Hindlimb muscle (tissue), 1 donor: ENCODE measurements at regions not wholly inside any gene's neighbourhood (a gene's known extent, or its start where the extent isn't known, plus 50 kb on each side); places are given as distances from the start of the nearest gene placed in this dataset.

Source experiments
- DNase-seq: peaks from one replicate; pipeline ENCODE4 v3.0.0-alpha.2; 2013

DNA sequence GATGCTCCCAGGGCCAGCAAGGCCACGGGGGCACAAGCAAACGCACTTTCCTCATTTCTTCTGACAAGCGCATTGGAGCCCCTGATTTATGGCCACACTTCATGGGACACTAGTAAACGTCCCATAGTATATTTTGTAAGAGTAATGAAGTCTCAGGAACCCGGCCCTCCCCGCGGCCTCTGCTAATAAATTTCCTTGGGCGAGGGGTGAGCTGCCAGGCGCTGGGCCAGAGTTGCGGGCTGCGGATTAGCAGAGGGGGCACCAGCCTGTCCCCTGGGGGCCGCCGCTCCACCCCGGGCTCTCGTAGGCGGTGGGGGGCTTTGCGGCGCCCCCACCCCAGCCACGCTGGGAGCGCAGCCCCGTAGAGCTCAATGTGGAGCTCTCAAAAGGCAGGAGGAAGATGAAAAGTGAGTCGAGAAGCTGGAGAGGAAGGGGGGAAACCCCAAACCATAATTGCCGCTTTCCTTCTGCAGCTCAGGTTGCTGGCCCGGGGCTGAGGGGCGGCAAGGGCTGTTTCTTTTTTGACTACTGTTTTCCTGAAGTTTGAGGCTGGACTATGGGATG lies 173.6 kb downstream of the CDC5L start:
- no peak for DNase-seq

DNA sequence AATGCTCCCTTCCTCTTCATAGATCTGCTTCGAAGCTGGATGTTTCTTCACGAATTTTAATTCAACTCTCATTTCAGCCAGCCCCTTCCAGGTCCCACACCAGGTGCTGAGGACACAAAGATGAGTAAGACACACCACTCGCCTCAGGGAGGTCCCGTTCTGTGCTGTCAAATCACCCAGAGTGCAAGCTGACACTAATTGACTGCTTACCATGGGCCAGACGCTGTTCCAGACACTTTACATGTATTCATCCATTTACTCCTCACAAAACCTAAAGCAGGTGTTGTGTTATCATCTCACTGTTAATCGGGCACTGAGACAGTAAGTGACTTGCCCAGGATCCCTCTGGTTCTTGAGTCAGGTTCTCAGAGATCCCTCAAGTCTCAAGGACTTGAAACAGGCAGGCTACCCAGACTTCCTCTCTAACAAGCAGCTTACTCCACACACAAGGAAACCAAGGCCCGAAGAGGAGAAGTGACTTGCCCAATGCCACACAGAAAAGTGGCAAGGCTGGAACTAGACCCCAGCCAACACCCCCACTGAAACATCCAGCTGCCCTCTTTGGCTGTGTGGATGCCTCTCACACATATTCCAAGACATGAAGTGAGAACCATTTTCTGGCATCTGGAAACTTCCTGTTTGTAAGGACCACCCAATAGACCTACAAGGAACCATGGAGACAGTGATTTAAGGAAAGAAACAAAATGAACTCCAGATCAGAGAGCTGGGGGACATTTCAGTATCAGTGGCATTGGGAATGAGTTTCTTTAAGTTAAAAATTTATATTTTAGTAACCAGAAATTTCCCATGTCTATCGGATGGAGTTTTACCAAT lies 174.5 kb downstream of the CDC5L start:
- DNase-seq = no peak

DNA sequence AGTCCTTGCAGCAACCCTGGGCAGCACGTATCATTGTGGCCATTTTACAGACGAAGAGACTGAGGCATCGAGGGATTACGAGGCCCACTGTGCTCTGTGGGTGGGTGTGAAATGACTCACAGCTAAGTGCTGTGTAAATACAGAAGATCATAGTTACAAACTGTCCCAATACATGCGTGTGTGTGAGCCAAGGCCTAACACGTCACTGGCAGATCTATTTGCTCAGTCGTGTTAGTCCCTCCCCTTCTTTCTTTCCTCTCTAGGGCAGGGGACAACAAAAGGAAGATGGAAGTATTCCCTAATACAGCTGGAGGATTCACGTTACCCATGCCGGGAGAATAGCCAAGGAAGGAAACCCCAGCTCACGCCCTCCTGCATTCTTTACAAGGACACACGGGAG lies 175.9 kb downstream of the CDC5L start:
- no peak for DNase-seq

DNA sequence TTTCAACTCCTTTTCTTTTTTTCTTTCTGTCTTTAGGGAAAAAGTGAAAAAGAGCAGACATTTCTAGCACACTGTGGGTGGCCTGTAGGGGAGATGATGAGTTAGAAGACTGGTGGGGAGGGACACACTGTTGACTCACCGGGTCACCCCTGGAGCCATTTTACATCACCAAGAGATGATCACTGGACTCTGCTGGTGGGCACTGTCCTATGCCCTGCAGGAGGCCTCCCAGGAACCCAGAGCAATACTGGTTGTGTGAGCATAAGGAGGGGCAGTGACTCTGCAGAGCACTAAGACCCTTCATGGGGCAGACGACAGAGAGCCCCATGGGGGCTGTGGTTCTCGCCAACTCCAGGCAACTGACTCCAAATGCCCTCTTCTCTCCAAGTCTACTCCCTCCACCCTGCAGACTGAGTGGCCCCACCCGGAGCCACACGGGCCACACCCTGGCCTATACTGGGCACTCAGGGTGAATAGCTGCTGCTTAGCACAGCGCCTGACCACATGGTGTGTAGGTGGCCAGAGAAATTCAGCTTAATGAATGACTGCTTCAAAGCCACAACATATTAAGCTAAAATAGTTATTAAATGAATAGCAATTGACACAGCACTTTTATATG lies 177.5 kb downstream of the CDC5L start:
- no peak for DNase-seq

DNA sequence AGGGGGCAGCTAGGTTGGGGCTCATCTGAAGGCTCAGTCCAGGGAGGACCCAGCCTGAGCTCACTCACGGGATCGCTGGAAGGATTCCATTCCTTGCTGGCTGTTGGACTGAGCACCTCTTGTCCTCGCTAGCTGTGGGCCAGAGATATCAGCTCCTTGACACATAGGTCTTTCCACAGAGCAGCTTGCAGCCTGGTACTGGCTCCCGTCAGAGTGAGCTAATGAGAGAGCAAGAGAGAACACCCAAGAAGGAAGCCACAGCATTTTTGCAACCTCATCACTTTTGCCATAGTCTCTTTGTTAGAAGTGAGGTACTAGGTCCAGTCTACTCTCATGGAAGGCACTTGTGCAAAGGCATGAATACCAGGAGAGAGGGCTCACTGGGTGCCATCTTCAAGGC lies 179.9 kb downstream of the CDC5L start:
- DNase-seq = no peak

DNA sequence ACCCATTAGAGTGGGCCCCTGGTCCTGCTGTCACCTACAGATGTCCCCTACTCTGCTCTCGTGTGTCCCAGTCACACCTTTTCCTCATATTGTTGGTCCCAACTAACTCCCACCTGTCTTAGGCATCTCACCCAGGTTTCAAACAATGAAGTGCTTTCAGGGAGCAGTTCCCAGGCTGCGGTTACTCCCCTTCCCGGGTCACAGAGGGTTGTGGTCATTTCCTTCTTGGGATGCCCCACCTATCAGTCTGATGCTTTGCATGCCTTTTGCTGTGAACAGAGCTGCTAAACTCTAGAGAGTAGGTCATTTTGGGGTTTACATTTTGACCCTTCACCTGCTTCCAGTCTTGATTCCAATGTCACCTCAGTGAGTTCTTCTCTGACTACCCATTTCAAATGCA lies 181.6 kb downstream of the CDC5L start:
- DNase-seq = no peak

DNA sequence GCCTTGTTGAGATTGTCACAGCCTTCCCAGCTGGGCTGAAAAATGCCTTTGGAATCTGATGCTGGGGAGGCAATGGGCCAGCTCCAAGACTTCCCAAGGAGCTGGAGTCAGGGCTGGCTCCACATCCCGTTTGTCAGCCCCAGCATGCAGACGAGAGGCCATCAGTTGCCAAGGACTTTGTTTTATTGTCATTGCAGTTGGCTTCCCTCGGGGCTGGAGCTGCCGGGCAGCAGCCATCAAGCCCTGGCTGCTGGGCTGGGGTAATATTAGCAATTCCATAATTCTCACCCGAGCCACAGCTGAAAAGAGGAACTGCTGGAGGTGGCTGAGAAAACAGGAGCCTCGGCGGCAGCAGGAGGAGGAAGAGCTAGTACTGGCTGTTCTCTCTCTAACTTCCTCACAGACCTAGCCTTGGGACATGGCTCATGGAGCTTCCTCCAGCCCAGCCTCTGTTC lies 182.5 kb downstream of the CDC5L start:
- peak; percentile 66 for DNase-seq

DNA sequence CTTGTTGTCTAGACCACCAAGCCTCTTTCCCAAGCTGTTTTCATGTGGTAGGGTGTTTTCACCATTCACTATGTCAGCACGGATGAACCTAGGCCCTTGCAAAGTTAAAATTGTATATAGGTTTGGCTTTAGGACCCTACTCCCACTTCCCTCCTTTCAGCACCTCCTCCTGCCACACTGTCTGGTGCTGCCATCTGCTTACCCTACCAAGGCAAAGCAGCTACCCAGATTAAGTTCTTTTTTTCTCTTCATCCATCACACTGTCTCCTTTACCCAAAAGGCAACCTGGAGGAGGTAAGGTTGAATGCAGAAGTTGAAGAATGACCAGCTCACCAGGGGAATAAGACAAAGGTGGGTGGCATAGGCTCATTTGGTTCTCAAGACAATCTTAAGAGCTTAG lies 184.0 kb downstream of the CDC5L start:
- no peak for DNase-seq

DNA sequence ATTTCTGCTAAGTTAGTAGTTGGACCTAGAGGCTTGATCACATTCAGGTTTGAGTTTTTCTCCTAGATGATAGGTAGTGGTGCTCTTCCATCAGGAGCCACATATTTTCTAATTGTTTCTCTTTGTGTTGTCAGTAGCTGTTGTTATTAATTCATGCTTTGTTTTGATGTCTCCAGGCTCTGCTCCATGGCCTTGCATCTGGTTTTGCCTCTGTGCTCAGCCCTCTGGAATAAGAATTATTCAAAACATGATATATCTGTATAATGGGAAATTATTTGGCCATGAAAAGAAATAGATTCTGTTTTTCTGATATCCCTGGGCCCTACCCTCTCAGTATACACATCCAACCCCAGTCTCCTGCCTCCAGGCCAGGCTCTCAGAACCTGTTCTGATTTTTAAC lies 184.8 kb downstream of the CDC5L start:
- no peak for DNase-seq

DNA sequence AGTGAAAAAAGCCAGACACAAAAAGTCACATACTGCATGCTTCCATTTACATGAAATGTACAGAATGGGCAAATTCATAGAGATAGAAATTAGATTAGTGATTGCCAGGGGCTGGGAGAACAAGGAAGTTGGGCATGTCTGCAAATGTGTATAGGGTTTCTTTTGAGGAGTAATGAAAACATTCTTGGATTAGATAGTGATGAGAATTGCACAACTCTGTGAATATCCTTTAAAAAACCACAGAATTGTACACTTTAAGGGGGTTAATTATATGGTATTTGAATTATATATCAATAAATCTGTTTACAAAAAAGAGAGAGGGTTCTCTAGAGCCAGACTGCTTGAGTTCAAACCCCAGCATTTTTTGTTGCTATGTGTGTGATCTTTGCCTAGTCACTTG lies 188.1 kb downstream of the CDC5L start:
- DNase-seq = no peak

DNA sequence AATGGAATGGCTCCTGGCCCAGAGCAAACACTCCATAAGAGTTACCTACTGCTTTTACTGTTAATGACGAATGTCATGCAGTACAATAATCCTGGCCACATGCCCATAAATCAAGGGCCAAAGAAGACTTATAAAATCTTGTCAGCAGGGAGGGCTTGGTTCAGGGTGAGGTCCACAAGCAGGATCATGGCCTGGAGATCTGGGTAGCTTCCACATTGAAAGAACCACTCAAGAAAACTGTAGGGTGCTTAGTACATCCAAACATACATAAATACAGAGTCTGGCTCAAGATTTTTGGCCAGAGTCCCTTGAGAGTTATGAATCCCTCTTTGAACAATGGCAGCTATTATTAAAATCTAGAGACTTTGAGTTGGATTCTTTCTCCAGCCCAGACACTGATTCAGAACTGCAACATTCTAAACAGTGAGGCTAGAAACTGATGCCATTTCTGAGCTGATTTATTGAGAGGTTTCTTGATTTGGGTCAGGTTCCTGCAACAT lies 188.7 kb downstream of the CDC5L start:
- DNase-seq = no peak

DNA sequence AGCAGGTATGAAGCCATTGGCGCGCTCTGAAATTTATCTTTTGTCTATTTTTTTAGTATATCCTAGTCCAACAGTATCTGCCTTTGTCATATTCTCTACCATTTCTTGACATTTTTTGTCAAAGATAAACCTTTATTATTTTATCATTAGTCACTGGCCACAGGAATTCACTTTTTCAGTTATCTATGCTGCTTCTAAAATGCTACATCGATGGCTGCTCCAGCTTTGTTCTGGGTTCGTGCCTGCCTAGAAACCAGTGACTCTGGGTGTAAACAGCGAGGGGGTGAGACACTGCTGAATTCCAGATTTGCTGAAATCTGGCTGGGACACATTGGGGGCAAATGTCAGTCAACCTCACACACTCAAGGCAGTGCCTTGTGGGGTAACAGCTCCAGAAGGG lies 193.4 kb downstream of the CDC5L start:
- no peak for DNase-seq

DNA sequence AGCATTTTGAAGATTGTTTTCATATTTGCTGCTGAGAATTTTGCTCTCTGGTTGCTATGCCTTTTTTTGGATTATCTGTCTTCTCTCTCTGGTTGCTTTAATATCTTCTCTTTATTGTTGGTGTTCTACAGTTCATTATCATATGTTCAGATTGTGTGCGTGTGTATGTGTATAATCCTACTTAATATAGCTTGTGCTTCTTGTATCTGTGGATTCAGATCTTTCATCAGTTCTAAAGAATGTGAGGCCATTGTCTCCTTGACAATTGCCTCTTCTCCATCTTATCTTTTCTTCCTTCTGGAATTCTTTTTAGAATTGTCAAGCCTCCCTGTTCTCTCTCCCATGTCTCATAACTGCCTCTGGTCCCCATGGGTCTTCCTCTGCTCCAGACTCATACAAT lies 195.4 kb downstream of the CDC5L start:
- no peak for DNase-seq

DNA sequence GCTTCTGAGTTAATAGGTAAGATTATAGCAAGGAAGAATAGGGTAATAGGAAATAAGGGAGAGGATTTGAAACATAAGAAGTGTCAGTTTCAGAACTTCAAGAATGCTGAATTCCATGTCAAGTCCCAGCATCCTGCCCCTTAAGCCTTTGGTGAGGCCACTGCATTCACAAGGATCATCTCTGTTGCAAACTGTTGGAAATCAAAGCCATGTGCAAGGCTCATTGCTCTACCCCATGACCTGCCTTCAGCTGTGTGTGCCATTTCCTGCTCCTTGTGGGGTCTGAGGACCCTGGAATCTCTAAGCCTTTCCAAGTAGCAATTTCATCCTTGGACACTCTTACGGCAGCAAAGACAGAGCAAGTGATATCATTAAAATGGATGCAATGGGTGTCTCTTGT lies 203.0 kb downstream of the CDC5L start:
- DNase-seq = no peak

DNA sequence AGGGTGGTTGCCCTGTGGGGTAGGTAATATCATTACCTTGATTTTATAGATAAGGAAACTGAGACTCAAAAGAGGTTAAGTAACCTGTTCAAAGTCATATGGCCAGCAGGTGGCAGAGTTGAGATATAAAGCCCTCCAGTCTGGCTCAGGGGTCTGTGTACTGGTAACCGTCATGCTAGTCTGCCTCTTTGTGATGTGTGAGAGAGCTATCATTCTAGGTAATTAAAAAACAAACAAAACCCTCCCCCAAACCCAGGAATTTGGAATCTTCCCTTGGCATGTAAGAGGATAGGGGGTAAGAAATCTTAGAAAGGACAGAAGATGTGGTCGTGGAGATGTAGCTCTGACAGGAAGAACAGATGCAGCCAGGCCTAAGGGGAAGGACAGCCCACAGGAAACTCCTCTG lies 206.0 kb downstream of the CDC5L start:
- peak; percentile 24 for DNase-seq

DNA sequence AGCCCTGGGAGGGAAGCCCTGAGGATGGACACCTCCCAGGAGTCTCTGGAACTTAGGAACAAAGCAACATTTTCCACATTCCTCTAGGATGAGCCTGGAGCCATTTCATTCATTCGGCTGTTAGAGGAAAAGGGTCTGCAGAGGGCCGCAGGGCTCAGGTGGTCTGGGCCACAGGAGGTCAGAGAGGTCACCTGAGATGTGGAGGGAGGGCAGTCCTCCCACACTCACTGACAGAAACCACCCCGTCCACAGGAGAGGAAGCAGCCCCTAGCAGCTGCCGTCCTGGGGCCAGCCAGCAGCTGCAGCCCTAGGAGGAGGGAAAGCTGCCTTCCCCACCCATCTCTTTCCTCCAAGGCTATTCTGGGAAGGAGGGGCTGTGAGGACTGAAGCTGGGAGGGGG lies 207.0 kb downstream of the CDC5L start:
- no peak for DNase-seq

DNA sequence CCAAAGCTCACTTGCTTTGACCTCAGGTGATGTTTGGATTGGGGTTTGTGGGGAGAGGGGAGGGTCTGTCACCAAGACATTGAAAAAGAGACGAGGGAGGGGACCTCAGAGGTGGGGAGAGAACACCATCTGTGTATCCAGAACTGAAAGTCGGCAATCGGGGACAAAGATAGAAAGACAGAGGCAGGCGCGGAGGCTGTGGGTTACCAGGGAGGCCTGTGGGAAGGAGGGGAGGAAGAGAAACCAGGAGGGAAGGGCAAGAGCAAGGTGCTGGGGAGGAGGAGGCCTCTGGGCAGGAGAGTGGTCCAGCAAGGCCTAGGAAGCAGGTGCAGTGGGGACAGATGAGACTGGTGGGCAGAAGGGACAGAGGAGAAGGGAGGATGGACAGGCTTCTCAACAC lies 211.2 kb downstream of the CDC5L start:
- DNase-seq = no peak

DNA sequence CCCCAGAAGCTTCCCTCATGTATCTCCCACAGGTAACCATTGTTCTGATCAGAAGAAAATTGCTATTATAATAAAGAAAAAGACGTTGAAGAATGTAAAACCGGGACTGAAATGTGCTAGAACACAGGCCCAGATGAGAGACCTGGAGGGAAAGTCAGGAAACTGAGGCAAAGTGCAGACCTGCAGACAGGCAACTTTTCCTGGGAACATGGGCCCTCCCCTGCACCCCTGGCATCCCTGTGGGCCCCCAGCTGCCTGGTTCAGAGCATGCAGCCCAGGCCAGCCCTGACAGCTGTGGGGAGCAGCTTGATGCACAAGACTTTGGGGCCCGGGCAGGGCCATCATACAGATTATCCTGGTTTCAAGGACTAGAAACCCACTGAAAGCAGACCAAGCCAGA lies 212.2 kb downstream of the CDC5L start:
- no peak for DNase-seq

DNA sequence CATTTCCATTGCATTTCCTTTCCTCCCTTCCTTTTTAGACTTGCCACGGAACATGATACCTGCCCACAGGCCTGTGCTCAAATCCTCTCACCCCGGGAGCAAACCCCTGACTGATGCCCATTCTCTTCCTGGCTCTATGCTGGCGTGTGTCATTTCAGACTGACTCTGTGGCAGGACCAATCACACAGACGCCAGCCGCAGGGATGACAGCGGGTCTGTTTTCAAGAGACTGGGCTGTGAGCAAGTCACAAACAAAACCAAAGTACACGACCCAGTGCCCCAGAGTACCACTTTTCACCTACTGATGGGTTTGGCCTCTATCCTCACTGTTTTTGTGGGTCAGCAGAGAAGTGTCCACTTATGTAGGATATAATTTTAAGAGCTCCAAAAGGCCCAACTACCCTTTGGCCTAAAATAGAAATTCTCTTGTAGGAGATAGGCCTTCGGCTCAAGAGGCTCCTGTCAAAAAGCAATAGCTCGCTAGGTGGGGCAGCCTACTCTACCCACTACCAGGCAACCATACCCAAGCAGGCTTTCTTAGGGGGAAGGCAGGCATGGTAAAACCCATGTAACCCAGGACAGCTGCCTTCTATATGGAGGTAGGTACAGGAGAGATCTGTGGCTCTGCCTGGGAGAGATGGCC lies 215.7 kb downstream of the CDC5L start:
- no peak for DNase-seq

DNA sequence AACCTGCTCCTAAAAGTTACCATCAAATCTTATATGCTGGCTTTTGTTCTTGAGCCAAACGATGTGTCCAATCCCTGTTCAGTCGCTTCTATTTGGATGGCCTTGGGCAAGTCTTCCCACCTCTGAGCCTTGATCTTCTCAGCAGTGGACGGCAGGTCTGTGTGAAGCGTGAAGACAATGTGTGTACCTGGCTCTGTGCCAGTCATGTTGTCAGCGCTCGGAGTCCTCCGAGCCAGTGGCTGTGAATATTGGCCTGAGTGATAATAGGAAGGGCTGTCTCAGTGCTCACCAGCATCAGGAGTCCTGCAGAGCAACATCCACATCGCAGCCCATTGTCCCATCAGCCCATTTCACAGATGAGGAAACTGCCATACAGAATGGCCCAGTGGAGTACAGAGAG lies 219.0 kb downstream of the CDC5L start:
- DNase-seq = no peak

DNA sequence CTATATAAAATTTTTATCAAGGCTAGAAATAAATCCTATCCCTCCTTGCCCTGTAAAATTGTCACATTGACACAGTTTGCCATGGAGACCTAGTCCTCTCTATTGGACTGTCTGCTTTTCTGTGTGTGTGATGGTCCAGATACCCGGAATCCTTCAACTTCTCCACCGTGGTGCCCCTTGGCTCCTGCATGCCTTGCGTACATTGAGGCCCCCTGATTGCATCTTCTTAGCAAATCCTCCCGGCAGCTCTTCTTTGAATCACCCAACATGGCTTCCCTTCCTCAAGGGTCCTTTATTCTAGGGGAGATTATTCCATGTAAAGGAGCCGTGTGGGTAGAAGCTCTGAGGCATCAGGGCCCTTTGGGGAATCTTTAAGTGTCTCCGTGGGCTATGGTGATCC lies 219.5 kb downstream of the CDC5L start:
- DNase-seq = no peak

DNA sequence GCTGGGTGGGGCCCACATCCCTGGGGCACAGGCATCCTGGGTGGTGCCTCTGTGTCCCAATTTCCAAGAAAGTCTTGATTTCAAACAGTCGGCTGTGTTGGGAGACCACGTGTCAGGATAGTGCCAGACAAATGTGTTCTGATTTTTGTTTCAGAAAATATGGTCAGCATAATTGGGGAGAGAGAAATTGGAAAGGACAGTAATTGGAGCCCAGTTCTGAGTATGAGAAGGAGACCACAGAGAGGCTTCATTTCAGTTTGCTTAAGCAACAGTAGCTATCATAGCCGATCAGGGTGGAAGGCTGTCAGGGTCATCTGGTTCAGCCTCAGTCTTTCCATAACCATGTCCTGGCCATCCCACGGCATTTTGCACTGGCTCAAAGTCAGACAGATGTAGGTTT lies 220.7 kb downstream of the CDC5L start:
- no peak for DNase-seq

DNA sequence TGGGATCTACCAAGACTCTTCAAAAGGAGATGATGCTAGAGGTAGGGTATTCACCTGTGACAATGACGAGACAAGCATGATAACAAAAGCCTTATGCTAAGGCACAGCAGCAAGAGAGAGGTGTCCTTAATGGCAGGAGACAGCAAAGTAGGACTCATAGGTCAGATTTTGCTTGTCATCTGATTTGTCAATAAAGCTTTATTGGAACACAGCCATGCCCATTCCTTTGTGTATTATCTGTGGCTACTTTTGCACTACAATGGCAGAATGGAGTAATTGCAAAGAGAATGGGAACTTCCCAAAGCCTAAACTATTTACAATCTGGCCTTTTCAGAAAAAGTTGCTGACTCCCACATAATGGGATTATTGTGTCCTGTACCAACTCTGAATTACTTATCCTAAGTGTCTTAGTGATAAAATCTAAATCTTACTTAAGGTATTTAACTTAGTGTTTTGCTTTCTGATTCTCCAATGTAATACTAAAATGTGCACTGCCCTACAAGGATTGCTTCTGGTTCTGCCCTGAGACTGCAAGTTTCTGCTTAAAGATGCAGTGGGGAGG lies 221.6 kb downstream of the CDC5L start:
- DNase-seq = no peak
